Endothelial cell (in vitro differentiated cells): ENCODE measurements at regions not wholly inside any gene's neighbourhood (a gene's known extent, or its start where the extent isn't known, plus 50 kb on each side); places are given as distances from the start of the nearest gene placed in this dataset.
"Not testable (repeated sequence)": the region's sequence is repeated elsewhere in the genome, so short reads cannot be mapped to it uniquely, and the experiment has no call there.

Experiments used
- DNase-seq: peaks from one replicate; pipeline ENCODE4 v3.0.0; 2021; ENCODE audit warnings: low spot score
- H3K27ac Mint-ChIP-seq: one replicate; pipeline ENCODE4 v1.8.0; 2021; ENCODE audit warnings: mixed read lengths, inconsistent platforms; ENCODE audit not compliant: unreplicated experiment
- H3K27me3 Mint-ChIP-seq: one replicate; pipeline ENCODE4 v1.8.0; 2021; ENCODE audit warnings: mild to moderate bottlenecking, moderate library complexity, mixed read lengths, inconsistent platforms; ENCODE audit not compliant: unreplicated experiment
- H3K36me3 Mint-ChIP-seq: one replicate; pipeline ENCODE4 v1.8.0; 2021; ENCODE audit warnings: mild to moderate bottlenecking, low read depth, mixed read lengths, inconsistent platforms; ENCODE audit not compliant: unreplicated experiment
- H3K4me1 Mint-ChIP-seq: one replicate; pipeline ENCODE4 v1.8.0; 2021; ENCODE audit warnings: mild to moderate bottlenecking, mixed read lengths, inconsistent platforms; ENCODE audit not compliant: unreplicated experiment
- H3K4me3 Mint-ChIP-seq: one replicate; pipeline ENCODE4 v1.8.0; 2021; ENCODE audit warnings: mild to moderate bottlenecking, mixed read lengths, inconsistent platforms; ENCODE audit not compliant: unreplicated experiment
- H3K9me3 Mint-ChIP-seq: one replicate; pipeline ENCODE4 v1.8.0; 2021; ENCODE audit warnings: mixed read lengths, inconsistent platforms; ENCODE audit not compliant: unreplicated experiment
- CTCF ChIP-seq: fragments of 200-600 bp; sonication (generic); IDR thresholded peaks from one replicate; pipeline ENCODE4 v1.5.0; 2021; ENCODE audit warnings: antibody characterized with exemption; ENCODE audit not compliant: unreplicated experiment

- H3K4me1 Mint-ChIP-seq = no peaks in the 10 kb centered on the region
- no peaks in the 10 kb centered on the region for H3K27me3 Mint-ChIP-seq
- no peak for DNase-seq
- no peak overlapping the region for H3K4me3 Mint-ChIP-seq
- no peaks in the 10 kb centered on the region for H3K9me3 Mint-ChIP-seq
- TF ChIP-seq CTCF = no peak
- no peaks in the 10 kb centered on the region for H3K36me3 Mint-ChIP-seq
- no peak overlapping the region for H3K27ac Mint-ChIP-seq
Observed at GRCh38 chr9:29176231-29176630, 1603.0 kb upstream of the C9orf72 start.

- Mint-ChIP-seq H3K36me3 (no peaks in the 10 kb centered on the region), H3K4me1 (no peaks in the 10 kb centered on the region), H3K27ac (no peak overlapping the region), H3K4me3 (no peak overlapping the region), H3K27me3 (no peaks in the 10 kb centered on the region), H3K9me3 (no peaks in the 10 kb centered on the region)
- TF ChIP-seq CTCF = no peak
- no peak for DNase-seq
Observed at GRCh38 chr9:29176786-29177185, 1603.5 kb upstream of the C9orf72 start.

GRCh38 chr9:29183971-29184370, 1610.7 kb upstream of the C9orf72 start:
- H3K9me3 Mint-ChIP-seq = no peaks in the 10 kb centered on the region
- H3K36me3 Mint-ChIP-seq = no peaks in the 10 kb centered on the region
- no peak for DNase-seq
- H3K4me3 Mint-ChIP-seq = no peak overlapping the region
- H3K27ac Mint-ChIP-seq = no peak overlapping the region
- no peaks in the 10 kb centered on the region for H3K27me3 Mint-ChIP-seq
- H3K4me1 Mint-ChIP-seq = no peaks in the 10 kb centered on the region
- TF ChIP-seq CTCF = no peak

GRCh38 chr9:29188771-29189170, 1615.5 kb upstream of the C9orf72 start:
- H3K4me3 Mint-ChIP-seq, H3K9me3 Mint-ChIP-seq, DNase-seq, H3K36me3 Mint-ChIP-seq, H3K27me3 Mint-ChIP-seq, H3K4me1 Mint-ChIP-seq, H3K27ac Mint-ChIP-seq: not testable (repeated sequence)

- H3K27ac Mint-ChIP-seq, H3K4me3 Mint-ChIP-seq, H3K27me3 Mint-ChIP-seq, H3K9me3 Mint-ChIP-seq, H3K4me1 Mint-ChIP-seq, DNase-seq, H3K36me3 Mint-ChIP-seq: not testable (repeated sequence)
Observed at GRCh38 chr9:29189221-29189620, 1615.9 kb upstream of the C9orf72 start.

GRCh38 chr9:29198861-29199260, 1625.6 kb upstream of the C9orf72 start:
- peaks cover 1% of the 10 kb centered on the region for H3K27me3 Mint-ChIP-seq
- H3K36me3 Mint-ChIP-seq = no peaks in the 10 kb centered on the region
- no peak overlapping the region for H3K4me3 Mint-ChIP-seq
- H3K27ac Mint-ChIP-seq = no peak overlapping the region
- peaks cover 2% of the 10 kb centered on the region for H3K4me1 Mint-ChIP-seq
- H3K9me3 Mint-ChIP-seq = no peaks in the 10 kb centered on the region
- no peak for TF ChIP-seq CTCF
- no peak for DNase-seq
